ENCODE measurements at regions not wholly inside any gene's neighbourhood (a gene's known extent, or its start where the extent isn't known, plus 50 kb on each side); places are given as distances from the start of the nearest gene placed in this dataset.

- no peak for TF ChIP-seq NFIC (IDR thresholded peaks at IDR 0.05; ENCODE audit: borderline replicate concordance)
- TF ChIP-seq RAD21 (IDR thresholded peaks at IDR 0.05; ENCODE audit: low read length): no peak
- TF ChIP-seq ELF1 (IDR thresholded peaks at IDR 0.05): no peak
Observed at GRCh38 chr4:28518561-28519165, 1658.0 kb downstream of the STIM2 start (continued).

- 36% methylated on average over 3 of the region's 3 CpGs for WGBS (ENCODE audit: low lambda C conversion rate)
- H2AFZ ChIP-seq (ENCODE audit: low read depth): no peak overlapping the region
- H3K4me2 ChIP-seq: no peak overlapping the region
- no peak overlapping the region for H3K27ac ChIP-seq (ENCODE audit: low read depth in 2 of 2, low read length in 1 of 2)
- CTCF ChIA-PET: no interaction called here
- peaks cover 0 to 5% of the 10 kb centered on the region in 2 experiments; a peak in 1 of 4 replicates for H3K4me1 ChIP-seq (ENCODE audit: control insufficient read depth in 1 of 2, insufficient read depth in 2 of 2, low read depth in 1 of 2, low read length in 1 of 2)
- H3K9me2 ChIP-seq: no peaks in the 10 kb centered on the region
- H3K27me3 ChIP-seq (ENCODE audit: insufficient read depth): no peaks in the 10 kb centered on the region
- peaks cover 5% of the 10 kb centered on the region for H3F3A ChIP-seq (replicated peaks; ENCODE audit: insufficient read depth)
- H3K9me3 ChIP-seq: no peaks in the 10 kb centered on the region
- DNase-seq: no peak
- TF ChIP-seq JUND (IDR thresholded peaks at IDR 0.05) (no peak), GATA2 (CRISPR knock-in tag; IDR thresholded peaks at IDR 0.05) (no peak), CHD2 (IDR thresholded peaks at IDR 0.05; ENCODE audit: low read length, partially characterized antibody) (no peak), RCOR1 (IDR thresholded peaks at IDR 0.05; ENCODE audit: low read length) (no peak), SMC3 (IDR thresholded peaks at IDR 0.05; ENCODE audit: low read depth, low read length) (no peak), CTCF (IDR thresholded peaks at IDR 0.05) (no peak)
- POLR2A ChIA-PET: no interaction called here
- H3K4me3 ChIP-seq (ENCODE audit: low read depth in 2 of 2, low read length in 1 of 2): no peak overlapping the region
- H3K36me3 ChIP-seq (replicated peaks in 1 of 2; ENCODE audit: control insufficient read depth in 1 of 2, insufficient read depth in 2 of 2, low read length in 1 of 2): no peaks in the 10 kb centered on the region
- H3K9ac ChIP-seq: no peak overlapping the region
- no peaks in the 10 kb centered on the region for H4K20me1 ChIP-seq (ENCODE audit: insufficient read depth)
- H3K79me2 ChIP-seq (ENCODE audit: insufficient read depth): no peaks in the 10 kb centered on the region
Observed at GRCh38 chr4:28523681-28524190, 1663.1 kb downstream of the STIM2 start.

- Histone ChIP-seq H3K36me3 (replicated peaks in 1 of 2; ENCODE audit: control insufficient read depth in 1 of 2, insufficient read depth in 2 of 2, low read length in 1 of 2) (no peaks in the 10 kb centered on the region), H3K4me2 (no peak overlapping the region), H3K27ac (ENCODE audit: low read depth in 2 of 2, low read length in 1 of 2) (no peak overlapping the region), H2AFZ (ENCODE audit: low read depth) (no peak overlapping the region), H3K9ac (no peak overlapping the region), H3K79me2 (ENCODE audit: insufficient read depth) (0 out of 2 replicates have a peak, but pooled peaks cover 2% of the 10 kb centered on the region), H4K20me1 (ENCODE audit: insufficient read depth) (no peaks in the 10 kb centered on the region), H3K4me3 (ENCODE audit: low read depth in 2 of 2, low read length in 1 of 2) (no peak overlapping the region), H3F3A (replicated peaks; ENCODE audit: insufficient read depth) (no peaks in the 10 kb centered on the region), H3K9me3 (peaks cover 7% of the 10 kb centered on the region; the same call in 1 of the 2 replicates), H3K27me3 (ENCODE audit: insufficient read depth) (no peaks in the 10 kb centered on the region), H3K4me1 (ENCODE audit: control insufficient read depth in 1 of 2, insufficient read depth in 2 of 2, low read depth in 1 of 2, low read length in 1 of 2) (no peaks in the 10 kb centered on the region), H3K9me2 (no peaks in the 10 kb centered on the region)
- CTCF ChIA-PET: interaction anchor here (0.8 kb wide), 1 partner anchor 12 kb away, joined by 3 read pairs; no protein-coding TSS in a partner anchor
- no peak for TF ChIP-seq GABPA (IDR thresholded peaks at IDR 0.05; ENCODE audit: low read depth)
- no peak for TF ChIP-seq TCF12 (IDR thresholded peaks at IDR 0.05)
- TF ChIP-seq RCOR1 (IDR thresholded peaks at IDR 0.05; ENCODE audit: low read length): no peak
- TF ChIP-seq TEAD4 (IDR thresholded peaks at IDR 0.05; ENCODE audit: borderline replicate concordance, insufficient read depth): no peak
- TF ChIP-seq MXI1 (IDR thresholded peaks at IDR 0.05; ENCODE audit: low read depth, low read length): no peak
- no peak for TF ChIP-seq RXRA (IDR thresholded peaks at IDR 0.05; ENCODE audit: borderline replicate concordance, low read depth)
- no peak for TF ChIP-seq RFX5 (IDR thresholded peaks at IDR 0.05; ENCODE audit: low read length)
- POLR2A ChIA-PET: no interaction called here
- DNase-seq: no peak
- WGBS (ENCODE audit: low lambda C conversion rate): 9% methylated on average over 2 of the region's 2 CpGs
Observed at GRCh38 chr4:28536124-28536523, 1675.5 kb downstream of the STIM2 start.

Data from SK-N-SH (cell line).